Limb (tissue), 2 donors: ENCODE measurements at regions not wholly inside any gene's neighbourhood (a gene's known extent, or its start where the extent isn't known, plus 50 kb on each side); places are given as distances from the start of the nearest gene placed in this dataset.
"Not testable (repeated sequence)": the region's sequence is repeated elsewhere in the genome, so short reads cannot be mapped to it uniquely, and the experiment has no call there.

Source experiments
- DNase-seq, 2 donors: peaks; one replicate each; pipeline ENCODE4 v3.0.0-alpha.2; 2016; ENCODE audit errors: extremely low spot score in 2 of 2

DNA sequence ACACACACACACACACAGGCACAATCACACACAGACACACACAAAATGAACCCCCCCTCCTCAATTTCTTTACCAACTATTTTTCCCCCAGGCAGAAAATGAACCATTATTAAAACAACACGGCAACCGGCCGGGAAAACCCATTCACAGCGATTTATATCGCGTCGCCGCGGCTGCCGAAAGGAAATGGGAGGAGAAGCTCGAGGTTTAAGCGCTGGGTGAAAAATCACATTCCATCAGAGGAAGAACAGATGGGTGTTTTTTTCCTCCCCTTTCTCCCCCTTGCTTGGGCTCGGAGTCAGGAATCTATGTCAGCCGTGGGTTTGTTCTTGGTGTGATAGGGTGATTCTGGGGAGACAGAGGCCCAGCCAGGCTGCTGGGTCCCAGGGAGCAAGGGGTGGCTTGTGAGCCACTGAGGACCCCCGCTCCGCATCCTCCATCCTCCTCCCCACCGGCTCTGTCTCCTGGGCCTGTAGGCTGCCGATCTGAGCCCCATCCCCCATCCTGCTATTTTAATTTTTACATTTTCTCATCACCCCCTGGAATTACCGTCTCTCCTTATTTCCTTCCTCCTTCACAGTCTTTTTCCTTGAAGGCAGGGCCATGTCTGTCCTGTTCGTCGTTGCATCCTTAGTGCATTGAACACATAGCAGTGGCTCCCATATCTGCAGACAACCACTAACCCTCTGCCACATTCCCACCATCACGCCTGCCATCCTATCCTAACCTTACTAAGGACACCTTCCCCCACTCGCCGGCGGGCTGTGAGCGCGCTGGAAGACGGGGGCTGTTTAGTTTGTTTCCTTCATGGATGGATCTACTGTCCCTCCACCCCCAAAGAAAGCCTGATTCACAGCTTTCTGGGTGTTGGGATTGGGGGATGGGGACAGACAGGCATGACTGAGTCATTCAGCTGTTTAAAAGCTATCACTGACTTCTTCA lies 137.7 kb downstream of the CRLF3 start:
- DNase-seq, result peak in 1 of 2 donors; percentile 47

DNA sequence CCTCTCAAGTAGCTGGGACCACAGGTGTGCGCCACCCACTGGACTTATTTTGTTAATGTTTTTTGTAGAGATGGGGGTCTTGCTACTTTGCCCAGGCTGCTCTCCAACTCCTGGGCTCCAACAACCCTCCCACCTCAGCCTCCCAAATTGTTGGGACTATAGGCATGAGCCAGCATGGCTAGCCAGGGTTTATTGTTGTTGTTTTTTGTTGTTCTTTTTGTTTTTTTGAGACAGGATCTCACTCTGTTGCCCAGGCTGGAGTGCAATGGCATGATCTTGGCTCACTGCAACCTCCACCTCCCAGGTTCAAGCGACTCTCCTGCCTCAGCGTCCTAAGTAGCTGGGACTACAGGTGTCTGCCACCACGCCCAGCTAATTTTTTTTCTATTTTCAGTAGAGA lies 142.2 kb downstream of the CRLF3 start:
- DNase-seq, result not testable (repeated sequence)

DNA sequence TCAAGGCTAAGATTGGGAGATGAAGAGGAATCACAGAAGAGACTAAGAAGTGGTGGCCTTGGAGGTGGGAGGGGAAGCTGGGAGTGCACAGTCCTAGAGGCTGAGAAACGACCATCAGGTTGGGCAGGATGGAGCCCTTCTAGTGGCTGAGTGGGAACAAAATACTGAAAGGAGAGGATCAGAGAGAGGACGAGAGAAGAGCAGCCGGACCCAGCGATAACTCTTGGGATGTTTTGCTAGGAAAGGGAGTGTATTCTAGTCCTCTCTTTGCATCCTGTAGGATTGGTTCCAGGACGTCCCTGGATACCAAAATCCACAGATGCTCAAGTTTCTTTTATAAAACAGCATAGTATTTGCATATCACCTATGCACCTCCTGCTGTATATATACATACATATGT lies 143.8 kb downstream of the CRLF3 start:
- not testable (repeated sequence) for DNase-seq

DNA sequence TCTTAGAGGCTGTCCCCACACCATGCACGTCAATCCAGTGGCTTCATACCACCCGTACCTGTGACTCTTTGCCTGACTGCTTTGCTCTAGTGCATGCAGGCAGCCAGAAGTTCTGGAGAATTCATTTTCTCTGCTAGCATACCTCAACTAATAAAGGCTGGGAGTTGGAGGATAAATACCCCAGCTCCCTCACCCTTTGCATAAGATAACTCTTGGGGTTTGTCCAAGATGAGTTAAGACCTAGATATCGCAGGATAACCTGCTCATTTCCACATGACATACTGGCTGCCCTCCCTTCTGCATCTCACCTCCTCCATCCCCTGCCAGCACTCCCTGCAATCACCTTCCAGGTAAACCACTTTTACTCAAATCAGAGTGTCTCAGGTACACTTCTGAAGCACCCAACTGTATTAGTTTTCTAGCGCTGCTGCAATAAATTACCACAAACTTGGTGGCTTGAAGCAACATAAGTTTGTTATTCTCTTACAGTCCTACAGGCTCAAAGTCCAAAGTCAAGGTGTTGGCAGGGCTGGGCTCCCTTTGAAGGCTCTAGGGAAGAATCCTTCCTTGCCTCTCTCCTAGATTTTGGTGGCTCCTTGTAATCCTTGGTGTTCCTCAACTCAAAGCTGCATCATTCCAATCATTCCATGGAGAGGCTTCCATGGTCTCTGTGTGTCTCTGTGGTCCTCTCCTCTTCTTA lies 146.8 kb downstream of the CRLF3 start:
- DNase-seq, result no peak

DNA sequence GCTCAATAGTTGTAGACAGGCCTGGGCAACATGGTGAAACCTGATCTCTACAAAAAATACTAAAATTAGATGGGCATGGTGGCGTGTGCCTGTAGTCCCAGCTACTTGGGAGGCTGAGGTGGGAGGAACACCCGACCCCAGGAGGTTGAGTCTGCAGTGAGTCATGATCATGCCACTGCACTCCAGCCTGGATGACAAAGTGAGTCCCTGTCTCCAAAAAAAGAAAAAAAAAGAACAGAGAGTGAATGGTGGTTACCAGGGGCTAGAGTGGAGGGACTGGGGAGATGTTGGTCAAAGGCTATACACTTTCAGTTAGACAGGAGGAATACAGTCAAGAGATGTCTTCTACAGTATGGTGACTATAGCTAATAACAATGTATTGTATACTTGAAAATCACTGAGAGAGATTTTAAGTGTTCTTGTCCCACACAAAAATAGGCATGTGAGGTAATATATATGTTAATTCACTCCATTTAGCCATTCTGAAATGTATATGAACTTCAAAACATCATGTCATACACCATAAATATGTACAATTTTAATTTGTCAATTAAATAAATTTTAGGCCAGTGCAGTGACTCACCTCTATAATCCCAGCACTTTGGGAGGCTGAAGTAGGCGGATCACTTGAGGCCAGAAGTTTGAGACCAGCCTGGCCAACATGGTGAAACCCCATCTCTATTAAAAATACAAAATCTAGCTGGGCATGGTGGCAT lies 148.6 kb downstream of the CRLF3 start:
- DNase-seq, result not testable (repeated sequence)

DNA sequence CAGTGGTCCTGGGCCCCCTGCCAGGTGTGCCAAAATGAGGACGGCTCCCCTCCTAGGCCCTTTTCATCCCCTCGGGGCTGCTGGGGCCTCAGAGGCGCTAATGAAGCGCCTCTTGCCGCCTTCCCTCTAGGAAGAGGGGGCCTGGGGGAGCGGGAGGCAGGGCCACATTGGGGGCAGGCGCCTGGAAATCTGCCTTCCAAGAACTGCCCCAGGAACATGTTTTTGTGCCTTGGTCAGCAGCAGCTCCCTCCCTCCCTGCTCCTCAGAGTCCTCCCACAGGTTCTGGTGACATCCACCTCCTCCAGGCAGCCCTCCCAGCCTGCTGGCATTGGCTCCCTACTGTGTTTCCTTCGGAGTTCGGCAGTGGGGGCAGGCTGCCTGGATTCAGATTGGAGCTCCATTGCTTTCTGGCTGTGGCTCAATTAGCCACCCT lies 155.3 kb downstream of the CRLF3 start:
- DNase-seq, result not testable (repeated sequence)

DNA sequence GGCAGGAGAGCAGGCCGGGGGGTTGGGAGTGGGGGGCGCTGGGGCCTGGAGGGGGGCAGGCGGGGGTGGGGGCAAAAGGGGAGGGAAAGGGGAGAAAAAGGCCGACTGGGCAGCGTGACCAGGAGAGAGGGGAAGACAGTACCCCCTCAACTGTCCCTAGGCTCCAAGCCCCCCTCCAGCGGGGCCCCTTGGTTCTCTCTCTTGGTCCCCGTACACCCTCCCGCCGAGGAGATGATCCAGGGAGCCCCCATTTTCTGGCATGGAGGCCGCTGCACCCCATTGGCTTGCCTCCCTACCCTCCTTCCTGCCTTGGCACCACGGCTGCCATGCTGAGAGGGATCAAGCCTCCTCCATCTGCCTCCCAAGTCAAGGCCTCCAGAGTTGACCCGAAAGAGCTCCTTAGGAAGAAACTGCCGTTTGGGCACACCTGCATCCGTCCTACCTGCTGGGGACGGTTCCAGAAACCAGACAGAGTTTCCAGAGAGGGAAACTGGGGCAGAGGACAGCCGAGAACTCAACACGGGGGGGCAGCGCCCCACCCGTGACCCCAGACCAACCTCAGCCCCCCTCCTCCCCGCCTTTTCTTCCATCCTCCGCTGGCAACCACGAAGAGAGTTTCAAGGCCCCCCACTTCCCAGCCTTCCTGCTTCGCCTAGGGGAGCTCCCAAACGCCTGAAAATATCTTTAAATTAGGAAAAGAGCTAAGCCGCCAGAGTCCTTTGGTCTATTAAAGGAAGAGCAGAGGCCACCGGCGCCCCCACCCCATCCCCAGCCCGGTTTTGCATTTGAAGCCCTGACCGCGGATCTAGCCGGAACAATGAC lies 155.9 kb downstream of the CRLF3 start:
- not testable (repeated sequence) for DNase-seq

DNA sequence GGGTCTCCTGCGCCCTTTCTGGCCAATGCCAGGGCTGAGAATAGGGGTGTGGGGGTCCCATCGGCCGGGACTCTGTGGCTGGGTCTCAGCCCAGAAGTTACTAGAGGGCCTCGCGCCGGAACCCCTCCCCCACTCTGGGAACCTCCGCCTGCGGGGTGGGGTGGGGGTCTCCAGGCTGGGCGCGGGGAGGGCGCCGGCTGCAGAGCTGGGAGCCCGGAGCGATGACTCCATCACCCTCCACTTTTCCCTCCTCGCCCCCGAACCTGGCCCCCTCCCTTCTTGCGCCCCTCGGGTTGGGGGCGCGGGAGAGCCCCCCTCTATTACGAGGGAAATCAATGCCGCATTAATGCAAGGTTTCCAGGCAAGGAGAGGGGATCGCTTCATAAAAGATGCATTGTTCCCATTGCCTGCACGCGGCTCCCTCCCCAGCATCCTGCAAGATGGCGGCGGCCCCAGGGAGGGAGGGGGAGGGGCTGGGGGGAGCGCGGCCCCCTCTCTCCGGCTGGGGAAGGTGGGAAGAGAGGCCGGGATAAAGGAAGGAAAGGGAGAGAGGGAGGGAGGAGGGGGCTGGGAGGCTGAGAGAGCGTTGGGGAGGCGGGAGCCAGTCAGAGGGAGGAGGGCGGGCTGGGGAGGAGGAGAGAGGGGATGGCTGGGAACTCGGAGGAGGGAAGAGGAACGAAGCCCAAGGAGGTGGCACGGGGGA lies 156.7 kb downstream of the CRLF3 start:
- peak; percentile 86 to 88 for DNase-seq

DNA sequence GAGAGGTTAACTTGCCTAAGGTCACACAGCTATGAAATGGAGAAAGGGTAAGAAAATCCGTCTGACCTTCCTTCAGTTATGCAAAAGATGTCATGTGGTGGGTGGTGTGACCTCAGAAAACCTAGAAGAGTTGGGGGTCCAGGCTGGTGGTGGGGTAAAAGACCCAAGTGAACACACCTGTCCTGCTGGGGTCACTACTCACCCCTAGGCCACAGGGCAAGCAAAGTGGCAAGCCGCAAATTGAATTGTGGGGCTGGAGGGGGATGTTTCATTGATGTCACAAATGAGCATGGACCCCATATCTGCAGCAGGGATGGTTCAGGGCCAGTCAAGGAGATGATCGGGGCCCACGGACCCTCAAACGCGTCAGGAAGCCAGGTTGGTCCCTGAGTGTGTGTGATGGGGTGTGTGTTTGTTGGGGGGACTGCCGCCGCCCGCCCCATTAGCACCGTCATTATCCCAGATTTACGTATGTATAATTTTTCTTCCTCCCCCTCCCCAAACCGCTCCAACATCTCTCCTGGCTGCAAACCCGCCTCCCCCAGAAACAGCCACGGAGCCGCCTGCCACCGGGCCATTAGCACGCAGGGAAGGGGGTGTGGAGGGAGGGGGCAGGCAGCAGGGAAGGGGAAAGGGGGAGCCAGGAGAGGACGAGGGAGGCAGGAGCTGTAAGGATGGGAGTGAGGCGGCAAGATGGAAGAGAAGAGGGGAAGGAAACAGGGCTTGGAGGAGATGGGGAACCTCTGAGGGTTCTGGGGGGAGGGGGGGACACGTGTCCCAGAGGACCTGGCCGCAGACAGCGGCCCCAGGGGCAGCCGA lies 157.4 kb downstream of the CRLF3 start:
- peak in 1 of 2 donors; percentile 44 for DNase-seq

DNA sequence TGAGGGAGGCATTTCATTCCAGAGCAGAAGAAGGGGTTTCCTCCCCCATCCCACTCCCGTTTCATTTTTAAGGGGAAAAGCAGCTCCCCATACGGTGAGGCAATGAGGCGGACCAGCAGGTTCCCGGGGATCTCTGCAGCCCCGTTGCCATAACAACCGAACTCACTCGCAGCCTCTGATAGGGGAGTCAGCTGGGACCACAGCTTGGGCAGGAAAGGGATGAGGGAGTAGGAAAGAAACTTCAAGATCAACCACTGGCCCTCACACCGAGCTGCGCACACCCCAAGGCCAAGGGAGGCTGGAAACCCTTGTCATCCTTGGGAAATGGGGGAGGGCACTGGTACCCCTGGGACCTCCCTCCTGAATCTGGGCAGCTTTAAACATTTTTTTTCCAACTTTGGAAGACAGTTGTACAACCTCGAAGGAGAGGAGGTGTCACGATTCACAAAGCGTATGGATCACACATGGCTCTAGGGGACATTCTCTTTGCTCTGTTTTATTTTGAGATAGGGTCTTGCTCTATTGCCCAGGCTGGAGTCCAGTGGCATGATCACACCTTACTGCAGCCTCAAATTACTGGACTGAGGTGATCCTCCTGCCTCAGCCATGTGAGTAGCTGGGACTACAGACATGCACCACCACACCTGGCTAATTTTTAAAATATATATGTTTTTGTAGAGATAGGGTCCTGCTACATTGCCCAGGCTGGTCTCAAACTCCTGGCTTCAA lies 160.6 kb downstream of the CRLF3 start:
- DNase-seq, result peak in 1 of 2 donors; percentile 42

DNA sequence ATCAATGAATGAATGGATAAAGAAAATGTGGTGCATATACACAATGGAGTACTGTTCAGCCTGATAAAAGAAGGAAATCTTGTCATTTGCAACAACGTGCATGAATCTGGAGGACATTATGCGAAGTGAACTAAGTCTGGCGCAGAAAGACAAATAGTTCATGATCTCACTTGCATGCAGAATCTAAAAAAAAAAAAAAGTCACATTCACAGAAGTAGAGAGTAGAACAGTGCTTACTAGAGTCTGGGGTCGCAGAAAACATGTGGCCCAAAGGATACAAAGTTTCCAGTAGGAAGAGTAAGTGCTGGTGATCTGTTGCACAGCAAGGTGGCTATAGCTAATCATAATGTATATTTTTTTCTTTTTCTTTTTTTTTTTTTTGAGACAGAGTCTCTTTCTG lies 167.3 kb downstream of the CRLF3 start:
- DNase-seq, result not testable (repeated sequence)

DNA sequence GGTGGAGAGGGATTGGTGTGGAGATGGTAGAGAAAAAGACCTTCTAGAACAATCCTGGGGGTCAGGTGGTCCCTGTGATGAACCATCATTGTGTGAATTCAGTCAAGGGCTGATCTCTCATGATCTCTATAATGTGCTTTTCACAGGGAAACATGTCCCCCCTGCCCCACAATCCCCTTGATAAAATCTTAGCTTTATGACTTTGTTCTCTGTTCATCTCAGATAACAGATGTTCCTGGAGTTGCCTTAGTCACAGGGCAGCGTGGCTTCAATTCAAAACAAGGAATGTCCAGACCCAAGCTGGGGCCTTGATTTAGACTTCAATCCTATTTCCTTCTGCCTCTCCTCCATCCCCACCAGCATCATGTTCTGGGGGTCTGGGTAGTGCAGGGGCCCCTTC lies 171.5 kb downstream of the CRLF3 start:
- DNase-seq, result not testable (repeated sequence)

DNA sequence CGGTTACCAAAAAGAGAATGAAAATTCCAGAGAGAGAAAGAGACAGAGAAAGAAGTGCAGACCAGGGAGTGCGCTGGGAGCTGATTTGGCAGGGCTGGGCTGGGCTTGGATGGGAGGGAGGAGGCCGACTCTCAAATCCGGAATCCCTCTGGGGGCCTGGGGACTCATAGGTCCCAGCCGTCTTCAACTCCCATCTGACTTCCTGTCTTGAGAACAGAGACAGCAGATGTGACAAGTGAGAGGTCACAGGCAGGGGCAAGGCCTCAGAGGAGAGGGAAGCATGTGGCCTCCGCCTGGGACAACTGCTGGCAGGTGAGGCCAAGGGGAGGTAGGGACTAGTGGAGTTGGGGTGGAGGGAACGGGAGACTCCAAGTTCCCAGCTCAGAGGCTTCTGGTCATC lies 172.9 kb downstream of the GOSR1 start:
- not testable (repeated sequence) for DNase-seq

DNA sequence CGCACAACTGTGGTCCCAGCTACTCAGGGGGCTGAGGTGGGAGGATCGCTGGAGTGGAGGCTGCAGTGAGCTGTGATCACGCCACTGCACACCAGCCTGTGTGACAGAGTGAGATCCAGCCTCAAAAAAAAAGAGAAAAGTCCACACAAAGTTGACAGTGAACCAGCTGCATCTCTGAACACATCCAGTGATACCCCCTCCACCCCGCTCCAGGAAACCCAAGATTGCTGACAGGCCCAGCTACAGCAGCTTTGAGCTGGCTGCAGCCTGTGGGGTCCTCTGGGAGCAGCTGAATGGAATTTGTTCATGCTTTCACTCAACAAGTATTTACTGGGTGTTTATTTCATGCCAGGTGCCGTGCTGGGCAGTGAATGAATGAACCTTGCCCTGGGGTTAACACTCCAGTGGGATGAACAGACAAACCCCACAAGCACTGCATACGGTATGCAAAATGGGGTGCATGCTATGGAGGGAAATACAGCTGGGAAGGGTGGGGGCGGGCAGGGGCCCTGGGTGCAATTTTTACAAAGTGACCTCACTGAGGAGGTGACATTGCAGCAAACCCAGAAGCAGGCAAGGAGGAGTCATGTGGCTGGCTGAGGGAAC lies 170.9 kb downstream of the GOSR1 start:
- not testable (repeated sequence) for DNase-seq

DNA sequence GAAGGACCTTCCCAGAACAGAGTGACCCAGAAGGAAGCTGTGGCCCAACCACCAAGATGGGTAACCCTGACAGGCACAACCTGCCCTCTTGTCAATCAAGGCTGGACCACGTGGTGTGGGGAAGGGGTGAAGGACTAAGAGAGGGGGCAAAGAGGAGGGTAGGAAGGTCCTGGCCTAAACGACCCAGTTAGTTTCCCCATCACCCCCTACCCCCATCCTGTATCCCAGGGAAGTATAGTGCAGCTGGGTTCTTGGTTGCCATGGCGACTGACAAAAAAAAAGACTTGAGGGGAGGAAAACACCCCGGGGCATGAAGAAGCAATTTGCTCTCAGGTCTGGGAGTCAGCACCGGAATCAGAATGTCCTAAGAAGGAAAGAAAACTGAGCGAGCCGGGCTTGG lies 168.7 kb downstream of the GOSR1 start:
- not testable (repeated sequence) for DNase-seq

DNA sequence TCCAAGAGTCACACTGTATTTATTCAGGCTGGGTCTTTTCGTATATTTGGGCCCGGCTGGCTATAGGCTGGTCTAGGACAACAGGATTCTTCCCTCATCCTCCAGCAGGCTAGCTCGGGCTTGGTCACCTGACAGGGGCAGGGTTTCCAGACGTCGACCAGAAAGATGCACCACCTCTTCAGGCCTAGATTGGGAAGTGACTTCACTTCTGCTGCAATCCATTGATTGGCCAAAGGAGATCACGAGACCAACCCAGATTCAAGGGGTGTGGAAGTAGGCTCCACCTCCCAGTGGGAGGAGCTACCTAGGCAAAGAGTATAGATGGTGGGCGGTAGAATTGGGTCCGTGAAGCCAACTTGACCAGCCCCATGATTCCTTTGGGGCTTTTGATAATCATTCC lies 167.5 kb downstream of the GOSR1 start:
- DNase-seq, result not testable (repeated sequence)

DNA sequence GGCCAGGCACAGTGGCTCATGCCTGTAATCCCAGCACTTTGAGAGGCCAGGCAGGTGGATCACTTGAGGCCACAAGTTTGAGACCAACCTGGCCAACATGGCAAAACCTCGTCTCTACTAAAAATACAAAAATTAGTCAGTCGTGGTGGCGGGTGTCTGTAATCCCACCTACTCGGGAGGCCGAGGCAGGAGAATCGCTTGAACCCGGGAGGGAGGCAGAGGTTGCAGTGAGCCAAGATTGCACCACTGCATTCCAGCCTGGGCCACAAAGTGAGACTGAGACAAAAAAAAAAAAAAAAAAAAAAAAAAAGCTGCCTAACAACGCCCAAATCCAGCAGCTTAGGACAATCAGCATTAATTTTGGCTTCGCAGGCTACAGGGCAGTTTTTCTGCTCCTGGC lies 167.1 kb downstream of the GOSR1 start:
- DNase-seq, result not testable (repeated sequence)

DNA sequence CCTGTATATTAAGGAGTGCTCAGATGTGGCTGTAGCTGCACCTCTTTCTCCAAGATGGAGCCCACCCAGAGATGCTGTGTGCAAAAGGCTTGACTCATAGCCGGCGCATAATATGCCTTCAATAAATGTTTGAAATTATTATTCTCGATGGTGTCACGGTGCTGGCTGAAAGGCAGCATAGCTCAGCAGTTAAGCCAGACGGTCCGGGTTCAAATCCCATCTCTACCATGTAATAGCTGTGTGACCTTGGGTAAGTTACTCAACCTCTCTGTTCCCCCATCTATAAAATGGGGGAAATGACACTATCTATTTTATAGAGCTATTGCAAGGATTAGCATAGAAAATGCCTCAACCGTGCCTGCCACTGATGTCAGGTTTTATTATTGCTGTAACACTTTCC lies 164.2 kb downstream of the GOSR1 start:
- DNase-seq, result not testable (repeated sequence)
